Epithelial cell of esophagus (primary cell): ENCODE measurements at regions not wholly inside any gene's neighbourhood (a gene's known extent, or its start where the extent isn't known, plus 50 kb on each side); places are given as distances from the start of the nearest gene placed in this dataset.

Experiments used
- DNase-seq: peaks from one replicate; pipeline ENCODE4 v3.0.0; 2010; ENCODE audit warnings: low read depth
- H3K4me3 ChIP-seq: 2 replicates; pipeline ENCODE4 v1.5.1; 2011; ENCODE audit warnings: mild to moderate bottlenecking, low read length, control low read depth
- TF ChIP-seq, protein P1 (sequence below): IDR thresholded peaks from 2 replicates; pipeline ENCODE4 v1.5.1; 2011; ENCODE audit warnings: low read depth, mild to moderate bottlenecking, low read length, control low read depth, inconsistent platforms; ENCODE audit not compliant: insufficient read depth; ENCODE audit errors: missing control alignments

DNA sequence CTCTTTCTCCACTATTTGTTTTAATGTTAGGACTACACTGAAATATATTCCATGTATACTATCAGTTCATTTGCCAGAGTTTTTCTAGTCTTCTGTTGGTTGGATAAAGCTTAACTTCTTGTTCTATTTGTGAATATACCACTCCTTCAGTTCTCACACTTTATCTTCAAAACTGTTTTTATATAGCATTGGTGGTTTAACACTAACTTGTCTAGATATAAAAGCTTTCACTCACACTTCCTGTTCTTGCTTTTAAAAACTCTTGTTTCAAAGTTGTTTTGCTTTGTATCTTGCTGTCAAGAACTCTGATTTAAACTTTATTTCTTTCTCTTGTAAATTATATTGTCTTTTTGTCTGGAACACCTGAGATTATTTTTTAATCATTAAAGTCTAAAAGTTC, 226.8 kb upstream of the TENT5A start:
- DNase-seq, result no peak
- no peak overlapping the region for H3K4me3 ChIP-seq
- TF ChIP-seq, protein P1, sequence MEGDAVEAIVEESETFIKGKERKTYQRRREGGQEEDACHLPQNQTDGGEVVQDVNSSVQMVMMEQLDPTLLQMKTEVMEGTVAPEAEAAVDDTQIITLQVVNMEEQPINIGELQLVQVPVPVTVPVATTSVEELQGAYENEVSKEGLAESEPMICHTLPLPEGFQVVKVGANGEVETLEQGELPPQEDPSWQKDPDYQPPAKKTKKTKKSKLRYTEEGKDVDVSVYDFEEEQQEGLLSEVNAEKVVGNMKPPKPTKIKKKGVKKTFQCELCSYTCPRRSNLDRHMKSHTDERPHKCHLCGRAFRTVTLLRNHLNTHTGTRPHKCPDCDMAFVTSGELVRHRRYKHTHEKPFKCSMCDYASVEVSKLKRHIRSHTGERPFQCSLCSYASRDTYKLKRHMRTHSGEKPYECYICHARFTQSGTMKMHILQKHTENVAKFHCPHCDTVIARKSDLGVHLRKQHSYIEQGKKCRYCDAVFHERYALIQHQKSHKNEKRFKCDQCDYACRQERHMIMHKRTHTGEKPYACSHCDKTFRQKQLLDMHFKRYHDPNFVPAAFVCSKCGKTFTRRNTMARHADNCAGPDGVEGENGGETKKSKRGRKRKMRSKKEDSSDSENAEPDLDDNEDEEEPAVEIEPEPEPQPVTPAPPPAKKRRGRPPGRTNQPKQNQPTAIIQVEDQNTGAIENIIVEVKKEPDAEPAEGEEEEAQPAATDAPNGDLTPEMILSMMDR, result no peak

DNA sequence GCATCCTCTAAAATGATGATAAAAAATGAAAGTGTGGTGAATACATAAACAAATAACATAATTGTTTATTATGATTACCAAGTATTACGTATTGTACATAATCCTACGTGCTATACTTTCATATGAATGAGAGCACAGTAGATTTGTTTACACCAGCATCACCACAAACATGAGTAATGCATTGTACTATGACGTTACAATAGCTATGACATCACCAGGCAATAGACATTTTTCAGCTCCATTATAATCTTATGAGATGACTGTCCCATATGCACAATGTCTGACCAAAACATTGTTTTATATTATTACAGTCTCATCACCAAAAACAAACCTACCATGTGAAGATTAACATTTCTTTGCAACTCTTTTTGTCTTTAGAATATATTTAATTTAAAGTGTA, 225.7 kb upstream of the TENT5A start:
- TF ChIP-seq, protein P1, result no peak
- DNase-seq, result no peak

DNA sequence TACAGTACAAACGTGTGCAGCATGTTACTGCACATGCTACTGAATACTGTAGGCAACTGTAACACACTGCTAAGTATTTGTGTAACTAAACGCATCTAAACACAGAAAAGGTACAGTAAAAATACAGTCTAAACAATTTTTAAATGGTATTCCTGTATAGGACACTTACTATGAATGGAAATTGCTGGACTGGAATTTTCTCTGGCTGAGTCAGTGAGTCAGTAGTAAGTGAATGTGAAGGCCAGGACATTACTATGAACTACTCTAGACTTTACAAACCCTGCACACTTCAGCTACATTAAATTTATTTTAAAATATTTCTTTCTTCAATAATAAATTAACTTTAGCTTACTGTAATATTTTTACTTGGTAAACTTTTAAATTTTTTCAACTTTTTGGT, 225.0 kb upstream of the TENT5A start:
- TF ChIP-seq, protein P1, result no peak
- DNase-seq, result peak; percentile 23
- H3K4me3 ChIP-seq, result no peak overlapping the region

More for the DNA sequence above, 225.7 kb upstream of the TENT5A start:
- no peak overlapping the region for H3K4me3 ChIP-seq

DNA sequence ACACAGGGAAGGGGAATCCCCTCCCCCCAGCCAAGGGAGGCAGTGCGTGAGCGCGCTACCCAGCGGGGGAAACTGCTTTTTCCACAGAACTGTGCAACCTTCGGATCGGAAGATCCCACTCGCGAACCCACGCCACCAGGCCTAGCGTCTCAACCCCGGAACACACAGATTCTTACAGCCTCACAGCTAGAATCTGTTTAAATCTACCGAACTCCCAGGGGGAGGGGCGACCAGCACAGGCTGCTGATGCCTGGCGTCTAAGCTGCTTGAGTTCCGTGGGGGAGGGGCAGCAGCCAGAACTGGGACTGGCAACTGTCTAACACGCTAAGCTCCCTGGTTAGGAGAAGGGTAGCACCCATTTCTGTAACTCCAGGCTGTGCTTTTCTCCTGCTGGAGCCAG, 217.3 kb upstream of the TENT5A start:
- TF ChIP-seq, protein P1, result no peak
- no peak overlapping the region for H3K4me3 ChIP-seq
- DNase-seq, result no peak

DNA sequence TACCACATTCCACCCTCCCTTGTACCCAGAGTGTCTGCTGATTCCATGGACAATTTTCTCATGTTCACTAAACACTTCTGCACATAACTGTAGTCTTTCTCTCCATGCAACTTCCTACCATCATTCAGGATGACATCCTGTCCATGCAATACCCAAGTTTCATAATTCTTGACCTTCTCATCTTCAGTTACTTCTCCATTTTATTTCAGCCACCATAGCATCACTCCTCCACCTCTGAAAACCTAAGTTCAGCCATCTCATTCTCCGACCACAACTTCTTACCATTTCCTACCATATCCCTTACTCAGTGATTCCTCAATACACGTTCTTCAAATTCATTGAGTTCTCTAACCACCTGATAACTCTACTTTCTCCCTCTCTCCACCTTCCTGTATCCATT, 216.5 kb upstream of the TENT5A start:
- H3K4me3 ChIP-seq, result no peak overlapping the region
- no peak for DNase-seq

DNA sequence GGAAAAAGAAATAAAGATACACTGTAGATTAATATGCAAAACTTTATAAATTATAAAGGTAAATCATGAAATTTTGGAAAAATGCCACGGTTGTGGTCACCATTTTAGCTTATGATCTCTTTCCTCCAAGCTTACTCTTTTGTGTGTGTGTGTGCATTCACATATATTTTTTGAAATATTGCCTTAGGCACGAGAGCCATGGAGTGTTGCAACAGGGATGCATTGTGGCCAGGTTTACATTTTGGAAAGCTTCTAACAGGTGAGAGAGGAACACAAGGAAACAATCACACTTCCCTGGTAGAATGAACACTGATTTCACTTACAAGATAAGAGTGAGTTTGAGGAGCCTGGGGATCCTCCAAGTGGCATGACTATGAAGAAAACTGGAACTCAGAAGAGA, 214.5 kb upstream of the TENT5A start:
- TF ChIP-seq, protein P1, result no peak

More for the DNA sequence above, 216.5 kb upstream of the TENT5A start:
- TF ChIP-seq, protein P1, result no peak

DNA sequence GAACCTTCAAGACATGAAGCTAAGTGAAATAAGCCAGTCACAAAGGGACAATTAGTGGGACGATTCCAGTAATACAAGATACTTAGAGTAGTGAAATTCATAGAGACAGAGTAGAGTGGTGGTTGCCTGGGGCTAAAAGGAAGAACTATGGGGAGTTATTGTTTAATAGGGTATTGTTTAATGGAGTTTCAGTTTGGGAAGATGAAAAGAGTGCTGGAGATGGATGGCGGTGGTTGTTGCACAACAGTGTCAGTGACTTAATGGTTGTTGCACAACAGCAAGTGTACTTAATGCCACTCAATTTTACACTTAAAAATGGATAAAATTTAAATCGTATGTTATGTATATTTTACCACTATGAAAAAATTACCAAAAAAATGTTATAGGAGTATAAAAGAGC, 209.7 kb upstream of the TENT5A start:
- DNase-seq, result peak; percentile 78
- TF ChIP-seq, protein P1, result no peak

More for the DNA sequence above, 214.5 kb upstream of the TENT5A start:
- DNase-seq, result peak; percentile 36
- no peak overlapping the region for H3K4me3 ChIP-seq

More for the DNA sequence above, 209.7 kb upstream of the TENT5A start:
- H3K4me3 ChIP-seq, result no peak overlapping the region
